Neural cell (in vitro differentiated cells): ENCODE measurements at regions not wholly inside any gene's neighbourhood (a gene's known extent, or its start where the extent isn't known, plus 50 kb on each side); places are given as distances from the start of the nearest gene placed in this dataset.

ENCODE experiments used
- H2AFZ ChIP-seq: fragments of 200-600, 300-800 bp; sonication (generic), shearing (Covaris generic); 2 replicates; pipeline ENCODE4 v1.6.0; 2014; ENCODE audit warnings: low read depth, mild to moderate bottlenecking, antibody characterized with exemption, low read length, moderate library complexity
- H3F3A ChIP-seq: fragments of 200-600 bp; shearing (Covaris generic); 2 replicates; pipeline ENCODE4 v1.6.1; 2016; ENCODE audit warnings: mild to moderate bottlenecking, moderate library complexity, mixed read lengths, antibody characterized with exemption, low read length; ENCODE audit not compliant: insufficient read depth, poor library complexity, severe bottlenecking
- H3K27ac ChIP-seq: fragments of 200-600, 300-800 bp; sonication (generic), shearing (Covaris generic); 2 replicates; pipeline ENCODE4 v1.5.1; 2014; ENCODE audit warnings: mild to moderate bottlenecking, low read length, moderate library complexity
- H3K27me3 ChIP-seq: fragments of 300-800, 200-600 bp; sonication (generic), shearing (Covaris generic); 2 replicates; pipeline ENCODE4 v1.6.0; 2014; ENCODE audit warnings: mild to moderate bottlenecking, low read depth, low read length, moderate library complexity; ENCODE audit not compliant: insufficient read depth
- H3K36me3 ChIP-seq: fragments of 300-800, 200-600 bp; sonication (generic), shearing (Covaris generic); 2 replicates; pipeline ENCODE4 v1.5.1; 2014; ENCODE audit warnings: mild to moderate bottlenecking, antibody characterized with exemption, low read length, moderate library complexity; ENCODE audit not compliant: insufficient read depth
- H3K4me2 ChIP-seq: fragments of 300-800, 200-600 bp; sonication (generic), shearing (Covaris generic); 2 replicates; pipeline ENCODE4 v1.6.0; 2014; ENCODE audit warnings: mild to moderate bottlenecking, low read length
- H3K4me3 ChIP-seq: fragments of 300-800, 200-600 bp; sonication (generic), shearing (Covaris generic); 2 replicates; pipeline ENCODE4 v1.5.1; 2014; ENCODE audit warnings: mild to moderate bottlenecking, low read length, moderate library complexity
- H3K79me2 ChIP-seq: fragments of 200-600 bp; shearing (Covaris generic); replicated peaks from 2 replicates; pipeline ENCODE4 v1.6.0; 2014; ENCODE audit warnings: mild to moderate bottlenecking, low read length, moderate library complexity; ENCODE audit not compliant: insufficient read depth
- H3K9ac ChIP-seq: fragments of 300-800, 200-600 bp; sonication (generic), shearing (Covaris generic); 2 replicates; pipeline ENCODE4 v1.6.1; 2016; ENCODE audit warnings: mild to moderate bottlenecking, low read length, mixed read lengths
- H3K9me2 ChIP-seq: fragments of 200-600 bp; shearing (Covaris generic); 2 replicates; pipeline ENCODE4 v1.6.1; 2016; ENCODE audit warnings: mild to moderate bottlenecking, low read length, mixed read lengths; ENCODE audit not compliant: insufficient read depth
- H3K9me3 ChIP-seq: fragments of 200-600, 300-800 bp; sonication (generic), shearing (Covaris generic); 2 replicates; pipeline ENCODE4 v1.6.1; 2016; ENCODE audit warnings: mild to moderate bottlenecking, mixed run types, low read length, moderate library complexity, mixed read lengths
- H4K20me1 ChIP-seq: fragments of 200-600 bp; shearing (Covaris generic); 2 replicates; pipeline ENCODE4 v1.6.1; 2016; ENCODE audit warnings: mild to moderate bottlenecking, mixed run types; ENCODE audit not compliant: insufficient read depth
- EP300 ChIP-seq: fragments of 450-650 bp; conservative IDR thresholded peaks from 2 replicates; pipeline ENCODE4 v1.6.1; 2014; ENCODE audit warnings: antibody characterized with exemption, mild to moderate bottlenecking, moderate library complexity; ENCODE audit not compliant: poor library complexity, severe bottlenecking
- EZH2 ChIP-seq: fragments of 200-600, 300-800 bp; shearing (Covaris generic), sonication (generic); IDR thresholded peaks from 2 replicates; pipeline ENCODE4 v1.6.1; 2014; ENCODE audit warnings: antibody characterized with exemption, low read length, borderline replicate concordance, mild to moderate bottlenecking; ENCODE audit not compliant: insufficient read depth, poor library complexity, severe bottlenecking
- MXI1 ChIP-seq: fragments of 450-650 bp; conservative IDR thresholded peaks from 2 replicates; pipeline ENCODE4 v1.6.1; 2014; ENCODE audit warnings: antibody characterized with exemption, mild to moderate bottlenecking; ENCODE audit not compliant: poor library complexity, severe bottlenecking
- POLR2AphosphoS5 ChIP-seq: IDR thresholded peaks from 2 replicates; pipeline ENCODE4 v1.6.1; 2012
- RAD21 ChIP-seq: fragments of 450-650 bp; conservative IDR thresholded peaks from 2 replicates; pipeline ENCODE4 v1.6.1; 2014; ENCODE audit warnings: antibody characterized with exemption, mild to moderate bottlenecking, moderate library complexity
- SMC3 ChIP-seq: fragments of 450-650 bp; conservative IDR thresholded peaks from 2 replicates; pipeline ENCODE4 v1.6.1; 2014; ENCODE audit warnings: antibody characterized with exemption, mild to moderate bottlenecking, moderate library complexity; ENCODE audit not compliant: poor library complexity
- TAF1 ChIP-seq: IDR thresholded peaks from 2 replicates; pipeline ENCODE4 v1.6.1; 2012; ENCODE audit warnings: low read depth
- TF ChIP-seq, protein P1 (sequence below): fragments of 450-650 bp; IDR thresholded peaks from 2 replicates; pipeline ENCODE4 v1.5.1; 2014; ENCODE audit warnings: antibody characterized with exemption, mild to moderate bottlenecking, moderate library complexity; ENCODE audit not compliant: poor library complexity, severe bottlenecking
- TF ChIP-seq, protein P2 (sequence below): IDR thresholded peaks from 2 replicates; pipeline ENCODE4 v1.6.1; 2012; ENCODE audit warnings: borderline replicate concordance

DNA sequence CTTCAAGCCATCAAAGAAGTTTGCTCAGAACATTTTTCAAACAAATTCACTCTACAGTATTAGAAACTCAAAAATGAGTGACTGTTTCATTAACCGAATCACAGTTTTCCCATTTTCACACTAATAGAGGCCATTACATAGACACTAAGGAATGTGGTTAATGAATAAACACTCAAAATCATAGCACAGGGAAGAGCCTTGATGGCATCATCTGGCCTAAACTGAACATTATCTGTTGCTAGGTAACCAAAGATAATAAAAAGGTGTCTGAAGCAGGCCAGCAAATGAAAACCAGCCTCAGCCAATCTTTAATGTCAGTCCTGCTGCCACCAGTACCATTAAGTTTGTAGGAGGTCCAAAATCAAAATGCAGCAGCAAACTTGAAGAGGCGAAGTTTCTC, 492.4 kb upstream of the STEAP1 start:
- TF ChIP-seq TAF1 (no peak), SMC3 (no peak)
- TF ChIP-seq, protein P1, sequence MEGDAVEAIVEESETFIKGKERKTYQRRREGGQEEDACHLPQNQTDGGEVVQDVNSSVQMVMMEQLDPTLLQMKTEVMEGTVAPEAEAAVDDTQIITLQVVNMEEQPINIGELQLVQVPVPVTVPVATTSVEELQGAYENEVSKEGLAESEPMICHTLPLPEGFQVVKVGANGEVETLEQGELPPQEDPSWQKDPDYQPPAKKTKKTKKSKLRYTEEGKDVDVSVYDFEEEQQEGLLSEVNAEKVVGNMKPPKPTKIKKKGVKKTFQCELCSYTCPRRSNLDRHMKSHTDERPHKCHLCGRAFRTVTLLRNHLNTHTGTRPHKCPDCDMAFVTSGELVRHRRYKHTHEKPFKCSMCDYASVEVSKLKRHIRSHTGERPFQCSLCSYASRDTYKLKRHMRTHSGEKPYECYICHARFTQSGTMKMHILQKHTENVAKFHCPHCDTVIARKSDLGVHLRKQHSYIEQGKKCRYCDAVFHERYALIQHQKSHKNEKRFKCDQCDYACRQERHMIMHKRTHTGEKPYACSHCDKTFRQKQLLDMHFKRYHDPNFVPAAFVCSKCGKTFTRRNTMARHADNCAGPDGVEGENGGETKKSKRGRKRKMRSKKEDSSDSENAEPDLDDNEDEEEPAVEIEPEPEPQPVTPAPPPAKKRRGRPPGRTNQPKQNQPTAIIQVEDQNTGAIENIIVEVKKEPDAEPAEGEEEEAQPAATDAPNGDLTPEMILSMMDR = no peak
- peak overlapping the region; percentile 20 for H3K4me2 ChIP-seq
- H3K4me3 ChIP-seq = no peak overlapping the region

DNA sequence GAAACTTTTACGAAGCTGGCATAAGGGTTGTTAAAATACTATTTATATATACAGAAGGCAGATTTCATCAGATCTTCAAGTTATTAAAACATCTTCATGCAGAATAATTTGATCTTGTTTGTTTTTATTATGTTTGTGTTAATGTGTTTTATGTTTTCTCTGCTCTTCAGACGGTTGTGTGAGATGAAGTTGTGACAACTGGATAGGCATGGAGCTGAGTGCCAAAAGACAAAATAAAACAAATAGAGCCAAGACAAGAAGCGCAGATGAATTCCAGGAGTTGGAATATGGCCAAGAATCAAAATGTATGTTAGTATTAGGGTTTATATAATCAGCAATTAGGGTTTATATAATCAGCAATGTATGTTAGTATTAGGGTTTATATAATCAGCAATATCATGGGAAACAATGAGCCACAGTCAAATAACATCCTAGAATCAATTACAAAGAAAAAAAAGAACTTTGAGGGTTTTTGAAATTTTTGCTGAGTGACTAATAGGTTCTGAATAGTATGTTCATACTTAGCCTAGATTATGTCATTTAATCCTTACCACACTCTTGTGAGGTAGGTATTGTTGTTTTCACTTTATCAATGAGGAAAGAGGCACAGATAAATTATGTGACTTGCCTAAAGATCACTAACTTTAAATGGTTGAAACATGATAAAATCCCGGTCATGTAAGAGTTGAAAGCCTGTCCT, 488.0 kb upstream of the STEAP1 start:
- Histone ChIP-seq H3K27ac (no peak overlapping the region), H3K27me3 (no peaks in the 10 kb centered on the region), H4K20me1 (no peaks in the 10 kb centered on the region), H3K9ac (no peak overlapping the region), H3K36me3 (no peaks in the 10 kb centered on the region), H3K79me2 (no peaks in the 10 kb centered on the region), H3K4me2 (no peak overlapping the region), H3F3A (no peaks in the 10 kb centered on the region), H3K9me3 (no peaks in the 10 kb centered on the region), H3K4me3 (no peak overlapping the region), H2AFZ (no peak overlapping the region), H3K9me2 (no peaks in the 10 kb centered on the region)
- TF ChIP-seq SMC3 (no peak), EZH2 (no peak), MXI1 (no peak), POLR2AphosphoS5 (no peak), RAD21 (no peak), EP300 (no peak), TAF1 (no peak)
- TF ChIP-seq, protein P1 = no peak
- TF ChIP-seq, protein P2, sequence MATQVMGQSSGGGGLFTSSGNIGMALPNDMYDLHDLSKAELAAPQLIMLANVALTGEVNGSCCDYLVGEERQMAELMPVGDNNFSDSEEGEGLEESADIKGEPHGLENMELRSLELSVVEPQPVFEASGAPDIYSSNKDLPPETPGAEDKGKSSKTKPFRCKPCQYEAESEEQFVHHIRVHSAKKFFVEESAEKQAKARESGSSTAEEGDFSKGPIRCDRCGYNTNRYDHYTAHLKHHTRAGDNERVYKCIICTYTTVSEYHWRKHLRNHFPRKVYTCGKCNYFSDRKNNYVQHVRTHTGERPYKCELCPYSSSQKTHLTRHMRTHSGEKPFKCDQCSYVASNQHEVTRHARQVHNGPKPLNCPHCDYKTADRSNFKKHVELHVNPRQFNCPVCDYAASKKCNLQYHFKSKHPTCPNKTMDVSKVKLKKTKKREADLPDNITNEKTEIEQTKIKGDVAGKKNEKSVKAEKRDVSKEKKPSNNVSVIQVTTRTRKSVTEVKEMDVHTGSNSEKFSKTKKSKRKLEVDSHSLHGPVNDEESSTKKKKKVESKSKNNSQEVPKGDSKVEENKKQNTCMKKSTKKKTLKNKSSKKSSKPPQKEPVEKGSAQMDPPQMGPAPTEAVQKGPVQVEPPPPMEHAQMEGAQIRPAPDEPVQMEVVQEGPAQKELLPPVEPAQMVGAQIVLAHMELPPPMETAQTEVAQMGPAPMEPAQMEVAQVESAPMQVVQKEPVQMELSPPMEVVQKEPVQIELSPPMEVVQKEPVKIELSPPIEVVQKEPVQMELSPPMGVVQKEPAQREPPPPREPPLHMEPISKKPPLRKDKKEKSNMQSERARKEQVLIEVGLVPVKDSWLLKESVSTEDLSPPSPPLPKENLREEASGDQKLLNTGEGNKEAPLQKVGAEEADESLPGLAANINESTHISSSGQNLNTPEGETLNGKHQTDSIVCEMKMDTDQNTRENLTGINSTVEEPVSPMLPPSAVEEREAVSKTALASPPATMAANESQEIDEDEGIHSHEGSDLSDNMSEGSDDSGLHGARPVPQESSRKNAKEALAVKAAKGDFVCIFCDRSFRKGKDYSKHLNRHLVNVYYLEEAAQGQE = no peak

More for the DNA sequence above, 492.4 kb upstream of the STEAP1 start:
- Histone ChIP-seq H3K27ac (no peak overlapping the region), H3F3A (no peaks in the 10 kb centered on the region), H3K9ac (no peak overlapping the region), H3K9me2 (no peaks in the 10 kb centered on the region), H2AFZ (no peak overlapping the region), H4K20me1 (no peaks in the 10 kb centered on the region), H3K36me3 (no peaks in the 10 kb centered on the region), H3K27me3 (no peaks in the 10 kb centered on the region), H3K9me3 (no peaks in the 10 kb centered on the region), H3K79me2 (no peaks in the 10 kb centered on the region)
